HG03558 (cell line): ENCODE measurements at regions not wholly inside any gene's neighbourhood (a gene's known extent, or its start where the extent isn't known, plus 50 kb on each side); places are given as distances from the start of the nearest gene placed in this dataset.

Experiments used
- ATAC-seq: cut with Tn5 transposase; IDR thresholded peaks from one replicate; pipeline ENCODE4 v1.9.1; 2021; ENCODE audit warnings: moderate number of reproducible peaks; ENCODE audit not compliant: unreplicated experiment; ENCODE audit errors: extremely low read depth

DNA sequence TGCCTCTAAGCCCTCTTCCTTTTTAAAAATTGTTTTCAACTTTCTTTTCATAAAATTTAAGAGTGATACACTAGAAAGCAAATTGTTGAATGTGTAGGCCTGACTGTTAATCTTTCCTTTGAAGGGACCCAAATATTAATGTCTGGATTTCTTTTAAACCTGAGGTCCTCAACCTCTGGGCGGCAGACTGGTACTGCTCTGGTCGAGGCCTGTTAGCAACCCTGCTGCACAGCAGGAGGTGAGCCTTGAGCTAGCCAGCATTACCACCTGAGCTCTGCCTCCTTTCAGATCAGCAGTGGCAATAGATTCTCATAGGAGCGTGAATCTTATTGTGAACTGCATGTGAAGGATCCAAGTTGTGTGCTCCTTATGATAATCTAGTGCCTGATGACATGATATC, 191.2 kb downstream of the MANEA start:
- ATAC-seq: no peak

DNA sequence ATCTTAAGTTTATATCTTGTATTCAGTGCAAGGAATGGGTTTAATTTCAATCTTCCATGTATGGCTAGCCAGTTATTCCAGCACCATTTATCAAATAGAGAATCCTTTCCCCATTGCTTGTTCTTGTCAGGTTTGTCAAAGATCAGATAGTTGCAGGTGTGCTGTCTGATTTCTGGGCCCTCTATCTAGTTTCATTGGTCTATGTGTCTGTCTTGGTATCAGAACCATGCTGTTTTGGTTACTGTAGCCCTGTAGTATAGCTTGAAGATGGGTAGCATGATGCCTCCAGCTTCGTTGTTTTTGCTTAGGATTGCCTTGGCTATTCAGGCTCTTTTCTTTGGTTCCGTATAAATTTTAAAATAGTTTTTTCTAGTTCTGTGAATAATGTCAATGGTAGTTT, 200.0 kb downstream of the MANEA start:
- ATAC-seq: no peak

DNA sequence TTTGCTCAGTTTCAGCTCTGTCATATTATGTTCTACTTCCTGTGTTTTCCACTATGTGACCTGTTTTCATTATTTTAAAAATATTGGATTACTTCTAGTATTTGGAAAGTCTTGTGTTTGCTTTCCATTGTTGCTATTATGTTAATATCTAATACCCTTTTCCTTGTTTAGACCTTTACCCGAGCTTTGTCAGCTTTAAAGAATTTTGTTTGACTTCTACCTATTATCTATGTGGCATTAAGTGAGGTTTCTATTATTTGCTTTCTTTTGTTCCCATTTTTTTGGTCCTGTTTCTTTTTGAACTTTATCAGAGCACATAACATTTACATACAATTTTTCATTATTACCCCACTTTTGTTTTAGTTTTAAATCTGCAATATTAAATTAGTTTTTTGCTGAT, 202.7 kb downstream of the MANEA start:
- ATAC-seq: no peak

DNA sequence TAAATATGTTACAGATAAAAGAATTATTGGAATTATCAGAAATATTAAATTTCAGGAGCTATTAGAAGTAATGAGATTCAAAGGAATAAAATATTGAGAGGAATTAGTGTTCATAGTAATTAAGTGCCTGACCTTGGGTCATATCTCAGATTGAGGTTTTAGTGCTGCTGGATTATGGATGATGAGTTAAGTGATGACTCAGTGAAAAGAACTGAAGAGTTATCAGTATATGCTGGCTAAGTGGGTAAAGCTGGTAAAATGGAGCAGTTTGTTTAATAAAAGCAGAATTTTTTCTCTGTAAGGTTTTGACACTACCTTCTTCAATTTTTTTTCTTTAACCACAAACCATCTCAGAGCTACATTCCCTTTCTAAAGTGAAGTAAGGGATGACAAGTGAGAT, 206.7 kb downstream of the MANEA start:
- ATAC-seq: no peak

DNA sequence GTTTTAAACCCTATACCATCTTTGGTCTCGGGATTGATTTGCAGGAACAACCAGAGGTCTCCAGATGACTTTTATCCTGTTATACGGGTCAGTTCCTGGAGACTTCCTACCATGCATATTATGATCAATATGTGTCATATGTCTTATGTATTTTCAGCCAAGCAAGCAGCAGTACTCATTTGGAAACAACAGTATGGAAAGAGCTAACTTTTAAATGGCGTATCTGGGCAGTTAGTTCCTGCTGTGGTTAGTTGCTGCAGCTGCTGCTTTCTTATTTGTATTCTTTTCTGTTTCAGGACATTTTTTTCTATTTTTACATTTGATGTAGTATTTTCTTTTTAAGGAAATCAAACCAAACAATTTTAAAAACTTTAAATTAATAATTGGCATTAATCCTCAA, 207.5 kb downstream of the MANEA start:
- peak; percentile 73 for ATAC-seq

DNA sequence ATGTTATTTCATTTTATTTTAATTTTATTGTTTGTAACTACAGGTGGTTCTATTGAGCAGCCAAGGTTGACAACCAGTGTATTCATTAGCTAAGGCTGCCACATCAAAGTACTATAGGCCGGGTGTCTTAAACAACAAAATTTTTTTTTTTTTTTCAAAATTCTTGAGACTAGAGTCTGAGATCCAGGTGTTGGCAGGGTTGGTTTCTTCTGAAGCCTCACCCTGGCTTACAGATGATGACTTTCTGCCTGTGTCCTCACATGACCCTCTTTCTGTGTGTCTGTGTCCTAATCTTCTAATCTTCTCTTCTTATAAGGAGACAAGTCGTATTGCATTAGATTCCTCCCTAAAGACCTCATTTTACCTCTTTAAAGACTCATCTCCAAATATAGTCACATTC, 208.4 kb downstream of the MANEA start:
- no peak for ATAC-seq

DNA sequence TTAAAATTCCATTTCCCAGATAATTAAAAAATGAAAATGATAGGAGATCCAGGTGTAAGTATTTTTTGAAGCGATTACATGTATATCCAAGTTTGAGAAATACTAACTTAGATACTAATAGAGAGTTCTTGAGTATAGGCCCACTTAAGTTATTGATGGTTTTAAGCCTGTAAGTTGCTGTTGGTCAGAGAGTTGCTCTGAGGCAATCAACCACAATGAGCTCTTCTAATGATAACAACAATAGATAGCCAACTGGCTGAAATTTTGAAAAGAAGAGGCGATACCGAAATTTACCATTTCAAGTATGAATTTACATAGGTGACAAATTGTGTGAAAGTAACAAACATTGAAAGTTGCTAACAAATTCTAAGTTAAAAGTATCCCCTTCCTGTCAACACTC, 209.5 kb downstream of the MANEA start:
- no peak for ATAC-seq

DNA sequence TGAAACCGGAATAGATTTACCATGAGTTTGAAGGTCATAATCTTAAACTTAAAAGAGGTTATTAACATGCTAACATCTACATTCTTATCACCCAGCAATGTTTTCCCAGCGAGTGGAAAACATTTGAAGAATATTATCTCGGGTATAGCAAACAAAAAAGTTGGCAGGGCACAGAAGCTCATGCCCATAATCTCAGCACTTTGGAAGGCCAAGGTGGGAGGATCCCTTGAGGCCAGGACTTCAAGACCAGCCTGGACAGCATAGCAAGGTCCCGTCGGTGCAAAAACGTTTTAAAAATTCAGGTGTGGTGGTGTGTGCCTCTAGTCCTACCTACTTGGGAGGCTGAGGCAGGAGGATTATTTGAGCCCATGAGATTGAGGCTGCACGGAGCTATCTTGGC, 213.5 kb downstream of the MANEA start:
- ATAC-seq: no peak

DNA sequence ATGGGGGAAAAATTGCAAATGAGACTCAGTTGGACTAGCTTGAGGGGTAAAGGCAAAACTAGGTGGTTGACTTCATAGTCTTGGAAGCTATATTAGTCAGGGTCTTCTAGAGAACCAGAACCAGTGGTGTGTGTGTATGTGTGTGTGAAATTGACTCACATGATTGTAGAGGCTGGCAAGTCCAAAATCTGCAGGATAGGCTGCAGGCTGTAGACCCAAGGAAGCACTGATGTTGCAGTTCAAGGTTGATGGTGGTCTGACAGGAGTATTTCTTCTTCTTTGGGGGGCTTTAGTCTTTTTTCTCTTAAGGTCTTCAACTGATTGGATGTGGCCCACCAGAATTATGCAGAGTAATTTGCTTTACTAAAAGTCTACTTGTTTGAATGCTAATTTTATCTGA, 217.4 kb downstream of the MANEA start:
- no peak for ATAC-seq

DNA sequence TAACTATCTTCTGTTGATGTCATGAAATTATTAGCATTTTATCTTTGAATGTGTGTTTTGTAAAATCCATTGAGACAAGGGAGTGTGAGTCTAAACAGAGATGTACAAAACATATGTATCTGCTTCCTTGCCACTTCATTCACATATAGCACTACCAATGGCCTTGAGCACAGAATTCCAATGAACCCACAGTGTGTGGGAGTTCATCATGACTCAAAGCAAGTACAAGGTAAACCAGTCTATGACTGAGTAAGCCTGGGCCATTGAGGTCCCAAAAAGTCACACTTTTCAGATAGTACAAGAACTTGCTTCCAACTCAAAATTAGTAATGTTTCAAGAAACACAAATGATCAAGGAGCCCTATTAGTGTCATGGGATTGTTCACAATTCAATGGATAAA, 218.6 kb downstream of the MANEA start:
- no peak for ATAC-seq

DNA sequence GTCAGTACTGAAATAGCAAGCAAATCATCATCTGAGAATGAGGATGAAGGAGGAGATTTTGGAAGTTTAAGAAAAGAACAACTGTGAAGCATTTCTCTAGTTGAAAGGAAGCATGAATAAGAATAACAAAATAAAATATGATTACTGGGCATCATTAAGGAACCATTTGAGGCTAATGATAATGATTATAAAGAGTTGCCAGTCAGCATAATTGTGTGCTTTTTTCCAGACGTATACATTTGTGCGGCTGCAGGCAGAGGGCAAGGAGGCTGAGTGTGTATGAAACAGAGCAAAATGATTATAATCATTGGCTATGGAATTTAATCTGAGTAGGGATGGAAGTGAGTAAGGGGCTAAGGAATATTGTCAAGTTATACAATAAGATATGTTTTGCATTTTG, 218.7 kb upstream of the FUT9 start:
- ATAC-seq: no peak

DNA sequence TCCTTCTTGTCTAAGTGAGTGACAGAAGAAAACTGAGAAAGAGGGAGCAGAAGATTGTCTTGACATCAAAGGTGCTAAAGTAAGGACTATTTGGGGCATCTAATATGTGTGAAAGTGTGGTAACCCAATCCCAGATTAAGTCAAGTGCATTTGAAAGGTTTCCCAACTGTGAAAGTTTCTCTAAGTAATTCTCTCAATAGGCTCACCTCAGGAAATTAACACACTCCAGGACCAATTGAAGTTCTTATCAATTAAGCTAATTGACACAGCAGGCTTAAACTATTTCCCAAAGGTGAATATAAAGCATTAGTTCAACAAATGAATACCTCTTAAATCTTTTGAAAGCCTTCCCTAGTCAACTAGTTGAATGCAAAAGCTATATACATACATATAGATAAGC, 212.8 kb upstream of the FUT9 start:
- ATAC-seq: no peak

DNA sequence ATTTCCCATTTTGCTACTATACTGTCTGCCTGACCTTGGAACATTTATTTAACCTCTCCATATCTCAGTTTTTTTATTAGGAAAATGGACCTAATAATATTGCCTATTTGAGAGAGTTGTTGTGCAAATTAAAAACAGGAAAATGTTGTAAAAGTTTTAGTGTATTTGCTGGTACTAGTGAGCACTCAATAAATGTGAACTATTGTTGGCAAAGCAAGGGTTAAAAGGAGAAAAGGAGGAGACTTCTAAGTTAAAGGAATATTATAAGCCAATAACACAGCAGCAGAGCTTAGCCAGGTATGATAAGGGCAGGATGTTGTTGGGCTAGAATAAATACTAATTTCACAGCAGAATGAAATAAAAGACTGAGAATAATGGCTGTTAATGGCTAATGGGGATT, 211.9 kb upstream of the FUT9 start:
- ATAC-seq: no peak

DNA sequence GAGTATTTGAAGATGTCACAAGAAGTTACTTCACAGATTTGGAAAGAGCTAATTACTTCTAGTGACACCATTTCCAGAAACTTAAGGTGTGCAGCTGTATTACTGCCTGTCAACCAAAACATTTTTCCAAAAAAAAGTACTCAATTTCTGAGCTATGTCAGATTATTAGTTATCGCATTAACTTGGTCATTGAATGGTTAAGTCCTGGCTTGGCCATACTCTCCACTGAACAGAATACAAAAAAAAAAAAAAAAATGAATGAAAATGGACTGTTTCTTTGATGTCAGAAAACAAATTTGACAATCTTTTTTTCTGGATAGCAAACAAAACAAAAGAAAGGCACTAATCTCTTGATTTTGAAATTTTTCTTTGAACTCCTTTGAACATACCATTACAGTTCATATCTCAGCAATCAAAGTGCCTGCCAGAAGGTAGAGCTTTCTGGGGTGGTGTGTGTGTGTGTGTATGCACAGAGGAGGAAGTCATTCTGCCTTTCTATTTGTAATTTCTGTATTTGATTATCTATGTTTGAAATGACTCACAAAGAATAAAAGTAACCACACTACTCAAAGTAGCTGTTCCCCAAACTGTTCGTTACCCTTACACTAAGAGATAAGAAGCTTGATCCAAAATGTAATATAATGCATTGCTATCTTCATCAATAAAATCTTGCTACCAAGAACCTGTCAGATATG, 210.8 kb upstream of the FUT9 start:
- peak; percentile 41 for ATAC-seq

DNA sequence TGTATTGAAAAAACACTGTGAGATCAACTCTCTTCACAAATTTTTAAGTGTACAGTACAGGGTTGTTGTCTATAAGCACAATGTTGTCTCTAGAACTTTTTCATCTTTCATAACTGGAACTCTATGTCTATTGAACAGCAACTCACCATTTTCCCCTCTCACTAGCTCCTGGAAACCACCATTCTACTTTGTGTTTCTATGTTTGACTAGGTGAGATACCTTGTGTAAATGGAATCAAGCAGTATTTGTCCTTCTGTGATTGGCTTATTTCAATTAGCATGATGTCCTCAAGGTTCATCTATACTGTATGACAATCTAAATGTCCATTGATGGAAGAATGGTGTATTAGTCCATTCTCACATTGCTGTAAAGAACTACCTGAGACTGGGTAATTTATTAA, 210.1 kb upstream of the FUT9 start:
- no peak for ATAC-seq

DNA sequence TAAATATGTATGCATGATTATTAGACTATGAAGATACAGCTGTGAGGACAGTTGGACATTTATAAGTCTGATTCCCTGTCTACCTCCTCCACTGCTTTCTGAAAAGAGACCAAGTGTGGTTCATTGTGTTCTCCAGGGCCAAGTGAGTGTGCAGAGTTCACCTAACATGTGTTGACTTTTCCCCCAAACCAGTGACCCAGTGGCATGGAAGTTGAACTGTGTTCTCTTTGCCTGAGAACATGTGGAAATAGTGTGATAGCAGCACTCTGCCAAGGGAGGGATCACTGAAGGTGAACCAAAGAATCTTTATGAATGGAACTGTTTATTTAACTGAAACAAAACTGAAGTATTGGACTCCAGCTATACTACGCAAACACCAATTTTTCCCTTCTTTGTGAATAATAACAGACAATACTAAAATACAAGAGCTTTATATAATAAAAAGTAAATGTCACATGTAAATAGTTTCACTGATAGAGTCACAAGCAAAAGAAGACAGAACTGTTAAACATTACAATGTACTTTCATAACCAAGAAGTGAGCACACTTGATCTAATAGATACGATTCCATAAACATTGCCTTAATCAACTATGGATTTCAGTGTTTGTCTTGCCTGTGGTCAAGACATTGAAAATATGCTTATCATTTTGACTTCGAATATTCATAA, 200.3 kb upstream of the FUT9 start:
- no peak for ATAC-seq

DNA sequence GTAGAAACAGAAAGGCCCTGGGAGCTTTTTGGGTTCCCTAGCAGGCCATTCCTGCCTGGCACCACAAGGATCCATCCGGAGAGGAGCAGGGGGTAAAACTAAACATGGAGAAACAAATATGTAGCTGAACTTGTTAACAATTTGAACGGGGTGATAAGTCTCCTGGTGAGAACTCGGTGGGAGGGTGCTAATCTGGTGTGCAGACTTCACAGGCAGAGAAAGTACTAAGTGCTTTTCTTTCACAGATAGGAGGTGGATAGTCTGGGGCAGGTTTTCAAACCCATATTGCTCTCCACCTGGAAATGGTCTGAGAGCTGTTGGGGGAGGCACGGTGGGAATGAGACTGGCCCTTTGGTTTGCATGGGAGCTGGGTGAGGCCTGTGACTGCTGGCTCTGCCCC, 196.3 kb upstream of the FUT9 start:
- no peak for ATAC-seq

DNA sequence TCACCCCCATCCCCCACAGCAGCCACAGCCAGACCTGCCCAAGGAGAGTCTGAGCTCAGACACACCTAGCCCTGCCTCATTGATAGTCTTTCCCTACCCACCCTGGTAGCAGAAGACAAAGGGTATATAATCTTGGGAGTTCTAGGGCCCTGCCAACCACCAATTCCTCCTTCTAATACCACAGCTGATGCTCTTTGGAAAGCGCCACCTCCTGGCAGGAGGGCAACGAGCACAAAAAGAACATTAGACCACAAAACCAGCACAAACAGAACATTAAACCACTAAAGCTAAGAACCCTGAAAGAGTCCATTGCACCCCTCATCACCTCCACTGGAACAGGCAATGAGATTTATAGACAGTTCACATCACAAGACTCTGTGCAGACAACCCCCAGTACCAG, 195.8 kb upstream of the FUT9 start:
- ATAC-seq: no peak

DNA sequence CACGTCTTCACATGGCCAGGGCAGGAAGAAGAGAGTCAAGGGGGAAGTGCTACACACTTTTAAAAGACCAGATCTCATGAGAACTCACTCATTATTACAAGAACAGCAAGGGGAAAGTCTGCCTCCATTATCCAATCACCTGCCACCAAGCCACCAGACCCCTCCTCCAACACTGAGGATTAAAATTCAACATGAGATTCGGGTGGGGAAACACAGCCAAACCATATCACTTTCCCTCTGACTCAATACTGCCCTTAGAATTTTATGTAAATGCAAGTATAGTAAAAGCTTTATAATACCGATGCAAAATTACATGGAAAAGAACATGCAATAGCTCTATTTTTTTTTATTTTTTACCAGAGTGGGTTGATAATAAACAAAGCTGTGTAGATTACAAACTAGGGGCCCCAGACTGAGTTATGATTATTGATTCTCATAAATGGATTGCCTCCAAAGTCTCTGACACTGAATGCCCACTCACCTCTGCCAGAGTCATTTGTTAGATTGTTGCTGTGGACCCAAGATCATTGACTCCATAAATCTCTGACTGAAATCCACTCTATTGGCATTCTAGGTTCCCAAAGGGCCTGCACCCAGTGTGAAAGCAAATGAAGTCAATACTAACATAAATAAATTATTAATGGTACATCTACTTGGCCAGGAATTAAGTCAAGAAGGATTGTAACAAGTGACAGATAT, 184.8 kb upstream of the FUT9 start:
- ATAC-seq: no peak

DNA sequence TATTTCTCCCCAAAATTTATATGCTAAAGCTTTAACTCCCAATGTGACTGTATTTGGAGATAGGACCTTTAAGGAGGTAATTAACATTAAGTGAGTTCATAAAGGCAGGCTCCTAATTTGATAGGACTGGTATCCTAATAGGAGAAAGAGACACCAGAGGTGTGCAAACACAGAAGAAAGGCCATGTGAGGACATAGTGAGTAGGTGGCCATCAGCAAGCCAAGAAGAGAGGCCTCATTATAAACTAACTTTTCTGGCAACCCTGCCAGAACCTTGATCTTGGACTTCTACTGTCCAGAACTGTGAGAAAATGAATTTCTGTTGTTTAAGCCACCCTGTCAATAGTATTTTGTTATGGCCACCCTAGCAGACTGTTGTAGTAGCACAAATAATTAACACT, 177.9 kb upstream of the FUT9 start:
- ATAC-seq: no peak

DNA sequence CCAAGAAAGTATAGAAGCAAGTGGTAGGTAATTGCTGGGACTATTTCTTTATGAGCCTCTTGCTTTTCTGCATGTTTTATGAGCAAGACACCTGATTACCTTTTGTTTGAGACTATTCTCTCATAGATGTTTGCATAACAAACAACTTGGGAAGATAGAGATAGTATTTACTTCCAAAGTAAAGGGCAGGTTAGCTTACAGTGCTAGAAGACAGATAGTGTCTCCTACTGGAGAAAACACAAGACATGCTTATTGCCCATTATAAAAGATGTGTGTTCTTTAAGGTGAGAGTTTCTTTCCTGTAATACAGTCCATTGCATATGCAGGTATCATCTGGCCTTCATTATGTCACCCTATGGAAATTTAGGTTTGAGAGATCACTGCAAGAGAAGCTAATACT, 174.2 kb upstream of the FUT9 start:
- no peak for ATAC-seq

DNA sequence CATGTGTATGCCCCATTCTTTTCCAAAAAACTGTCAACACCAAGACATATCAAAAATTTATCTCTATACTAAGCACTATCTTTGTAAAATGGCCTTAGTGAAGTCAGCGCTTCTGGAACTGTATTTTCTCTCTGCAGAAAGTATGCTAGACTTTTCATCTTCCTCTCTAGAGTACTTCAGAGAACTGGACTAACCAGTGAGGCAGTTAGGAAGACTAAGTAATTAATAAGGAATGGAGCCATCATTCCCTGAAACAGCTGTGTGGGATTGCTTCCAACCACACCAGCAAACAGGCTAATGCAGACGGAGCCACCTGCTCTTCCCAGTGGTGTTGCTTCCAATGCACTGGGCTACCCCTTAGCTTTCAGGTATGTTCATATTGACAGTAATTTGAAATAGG, 169.1 kb upstream of the FUT9 start:
- no peak for ATAC-seq
